Sigmoid colon (tissue), 6 donors: ENCODE measurements at regions not wholly inside any gene's neighbourhood (a gene's known extent, or its start where the extent isn't known, plus 50 kb on each side); places are given as distances from the start of the nearest gene placed in this dataset.

ENCODE experiments used
- DNase-seq: peaks from one replicate; pipeline ENCODE4 v3.0.0-alpha.2; 2019
- H3K27ac ChIP-seq, 4 donors: fragments of 200-600 bp; sonication (generic); one replicate each; pipeline ENCODE4 v1.5.1; 2016 to 2019; ENCODE audit warnings: mild to moderate bottlenecking in 1 of 4
- H3K27me3 ChIP-seq, 3 donors: fragments of 200-600 bp; sonication (generic); one replicate each; pipeline ENCODE4 v1.5.1; 2019; ENCODE audit warnings: mild to moderate bottlenecking in 1 of 3
- H3K36me3 ChIP-seq, 4 donors: fragments of 200-600 bp; sonication (generic); one replicate each; pipeline ENCODE4 v1.5.1; 2016 to 2019
- H3K4me1 ChIP-seq, 4 donors: fragments of 200-600 bp; sonication (generic); one replicate each; pipeline ENCODE4 v1.5.1; 2017 to 2019
- H3K4me3 ChIP-seq, 4 donors: fragments of 200-600 bp; sonication (generic); one replicate each; pipeline ENCODE4 v1.5.1; 2017 to 2019; ENCODE audit warnings: mild to moderate bottlenecking in 2 of 4, moderate library complexity in 1 of 4
- H3K9me3 ChIP-seq, 4 donors: fragments of 200-600 bp in 3 of 4; sonication (generic) in 3 of 4; one replicate each; pipeline versions ENCODE4 v1.5.1 to v1.6.1; 2013 to 2019
- CTCF ChIP-seq, 4 experiments: fragments of 450-650 bp in 3 of 4; fragments of 200-600 bp in 1 of 4; IDR thresholded peaks; one replicate each; pipeline ENCODE4 v1.5.1; 2016 to 2019; ENCODE audit warnings: antibody characterized with exemption in 4 of 4, mild to moderate bottlenecking in 3 of 4, moderate library complexity in 2 of 4
- EP300 ChIP-seq, 4 donors: sonication (generic); formaldehyde crosslinking; IDR thresholded peaks; one replicate each; pipeline ENCODE4 v1.6.1; 2017; ENCODE audit warnings: antibody characterized with exemption in 4 of 4
- POLR2A ChIP-seq, 2 donors: fragments of 450-650 bp; IDR thresholded peaks; one replicate each; pipeline ENCODE4 v1.6.1; 2016; ENCODE audit warnings: antibody characterized with exemption in 2 of 2, mild to moderate bottlenecking in 2 of 2, moderate library complexity in 2 of 2
- POLR2AphosphoS5 ChIP-seq, 4 donors: sonication (generic); formaldehyde crosslinking; IDR thresholded peaks; one replicate each; pipeline ENCODE4 v1.6.1; 2017; ENCODE audit warnings: antibody characterized with exemption in 4 of 4
- WGBS, 2 donors: extraction: QIAGEN DNeasy Blood & Tissue Kit; methylation state at CpG; one replicate each; pipeline ENCODE4 v1.1.7; 2013; 5-methylcytosine and 5-hydroxymethylcytosine counted together
- intact Hi-C: fragments of 100-400 bp; cut with DNase I; formaldehyde crosslinking; loops from one replicate; pipeline ENCODE4 v1.15.1; 2023
- donor health status: healthy with polysubstance abuse.
- donor health status: healthy.

- no peak overlapping the region for H3K27ac ChIP-seq
- no peaks in the 10 kb centered on the region for H3K36me3 ChIP-seq
- H3K4me3 ChIP-seq: no peak overlapping the region
- no peaks in the 10 kb centered on the region for H3K9me3 ChIP-seq
- WGBS, 2 donors: 87 to 90% methylated on average over 1 of the region's 1 CpG
- H3K4me1 ChIP-seq: no peaks in the 10 kb centered on the region
- TF ChIP-seq CTCF (IDR thresholded peaks at IDR 0.05) (no peak), POLR2A (IDR thresholded peaks at IDR 0.05) (no peak), POLR2AphosphoS5 (IDR thresholded peaks at IDR 0.05) (no peak), EP300 (IDR thresholded peaks at IDR 0.05) (no peak)
- intact Hi-C loops: no loop called here
- DNase-seq: no peak
- no peaks in the 10 kb centered on the region for H3K27me3 ChIP-seq
Observed at GRCh38 chr5:167713896-167714295, 577.5 kb upstream of the WWC1 start.

- H3K27me3 ChIP-seq: no peaks in the 10 kb centered on the region
- H3K4me3 ChIP-seq: no peak overlapping the region
- no peak for DNase-seq
- no peak overlapping the region for H3K27ac ChIP-seq
- WGBS, 2 donors: 78 to 83% methylated on average over 6 of the region's 6 CpGs
- TF ChIP-seq EP300 (IDR thresholded peaks at IDR 0.05) (no peak), POLR2AphosphoS5 (IDR thresholded peaks at IDR 0.05) (no peak), POLR2A (IDR thresholded peaks at IDR 0.05) (no peak), CTCF (IDR thresholded peaks at IDR 0.05) (no peak)
- H3K9me3 ChIP-seq: no peaks in the 10 kb centered on the region
- H3K36me3 ChIP-seq: no peaks in the 10 kb centered on the region
- H3K4me1 ChIP-seq: peaks cover 0 to 4% (median 0%) of the 10 kb centered on the region in 4 donors
- intact Hi-C loops: no loop called here
Observed at GRCh38 chr5:167716126-167716775, 575.2 kb upstream of the WWC1 start.

- DNase-seq: no peak
- TF ChIP-seq EP300 (IDR thresholded peaks at IDR 0.05) (no peak), CTCF (IDR thresholded peaks at IDR 0.05) (no peak)
- 66 to 72% methylated on average over 3 of the region's 3 CpGs for WGBS, 2 donors
- Histone ChIP-seq H3K36me3 (no peaks in the 10 kb centered on the region), H3K27ac (no peak overlapping the region), H3K4me1 (peaks cover 0 to 4% (median 0%) of the 10 kb centered on the region in 4 donors), H3K9me3 (no peaks in the 10 kb centered on the region), H3K27me3 (no peaks in the 10 kb centered on the region), H3K4me3 (no peak overlapping the region)
- intact Hi-C loops: loop anchor here (5.0 kb wide), 1 partner anchor 302 kb away; no protein-coding TSS in a partner anchor
Observed at GRCh38 chr5:167720259-167720658, 571.2 kb upstream of the WWC1 start.

- H3K36me3 ChIP-seq: no peaks in the 10 kb centered on the region
- TF ChIP-seq POLR2A (IDR thresholded peaks at IDR 0.05) (no peak), CTCF (IDR thresholded peaks at IDR 0.05) (no peak), EP300 (IDR thresholded peaks at IDR 0.05) (no peak), POLR2AphosphoS5 (IDR thresholded peaks at IDR 0.05) (no peak)
- intact Hi-C loops: loop anchor here (5.0 kb wide), 1 partner anchor 302 kb away; no protein-coding TSS in a partner anchor
- H3K9me3 ChIP-seq: no peaks in the 10 kb centered on the region
- peaks cover 0 to 4% (median 0%) of the 10 kb centered on the region in 4 donors for H3K4me1 ChIP-seq
- H3K27ac ChIP-seq: no peak overlapping the region
- 43 to 51% methylated on average over 5 of the region's 5 CpGs for WGBS, 2 donors
- no peak overlapping the region for H3K4me3 ChIP-seq
- H3K27me3 ChIP-seq: no peaks in the 10 kb centered on the region
- DNase-seq: no peak
Observed at GRCh38 chr5:167720676-167721260, 570.7 kb upstream of the WWC1 start.
